HEK293 (cell line): ENCODE measurements at regions not wholly inside any gene's neighbourhood (a gene's known extent, or its start where the extent isn't known, plus 50 kb on each side); places are given as distances from the start of the nearest gene placed in this dataset.

Source experiments
- CTCF ChIA-PET: fragments of 350-600 bp; formaldehyde crosslinking; extraction: SDS; loops from one replicate; lab custom pipeline; 2021; ENCODE audit warnings: antibody characterized with exemption; lab: Yijun Ruan, JAX
- POLR2A ChIA-PET: fragments of 300-600 bp; formaldehyde crosslinking; extraction: SDS; loops from one replicate; lab custom pipeline; 2020; ENCODE audit warnings: antibody characterized with exemption, inconsistent platforms; lab: Yijun Ruan, JAX
- H3K27ac ChIP-seq: fragments of 200-500 bp; sonication (Bioruptor generic); 2 replicates; pipeline ENCODE4 v1.5.1; 2014; ENCODE audit warnings: low read depth, low read length, control low read depth, inconsistent platforms; ENCODE audit errors: extremely low read depth
- H3K36me3 ChIP-seq, 2 experiments: fragments of 200-500 bp in 1 of 2; sonication (Bioruptor generic) in 1 of 2; 1 replicate in 1 of 2; 2 replicates in 1 of 2; pipeline ENCODE4 v1.5.1; 2014 to 2017; ENCODE audit warnings: inconsistent platforms in 2 of 2, low read length in 2 of 2; ENCODE audit not compliant: control insufficient read depth in 2 of 2, insufficient read depth in 1 of 2
- H3K4me1 ChIP-seq: fragments of 200-500 bp; sonication (Bioruptor generic); 2 replicates; pipeline ENCODE4 v1.5.1; 2014; ENCODE audit warnings: mild to moderate bottlenecking, low read length, inconsistent platforms; ENCODE audit not compliant: control insufficient read depth, insufficient read depth
- H3K4me3 ChIP-seq: 2 replicates; pipeline ENCODE4 v1.5.1; 2011; ENCODE audit warnings: low read depth, mild to moderate bottlenecking, control low read depth, low read length, moderate library complexity
- H3K9me3 ChIP-seq: fragments of 200-500 bp; sonication (Bioruptor generic); 2 replicates; pipeline ENCODE4 v1.5.1; 2014; ENCODE audit warnings: low read depth, low read length, inconsistent platforms; ENCODE audit not compliant: control insufficient read depth, insufficient read depth
- ATF2 ChIP-seq: fragments of 450-650 bp; formaldehyde crosslinking; IDR thresholded peaks from 2 replicates; pipeline ENCODE4 v1.5.1; 2016; ENCODE audit warnings: missing biosample characterization, missing genetic modification characterization, low read depth
- FEZF1 ChIP-seq: fragments of 450-650 bp; formaldehyde crosslinking; IDR thresholded peaks from 2 replicates; pipeline ENCODE4 v1.5.1; 2016; ENCODE audit warnings: missing biosample characterization, missing genetic modification characterization
- GLIS1 ChIP-seq: fragments of 450-650 bp; formaldehyde crosslinking; IDR thresholded peaks from 2 replicates; pipeline ENCODE4 v1.5.1; 2016; ENCODE audit warnings: missing biosample characterization, missing genetic modification characterization
- OSR2 ChIP-seq: fragments of 450-650 bp; formaldehyde crosslinking; IDR thresholded peaks from 2 replicates; pipeline ENCODE4 v1.5.1; 2016; ENCODE audit warnings: missing biosample characterization, missing genetic modification characterization
- PRDM6 ChIP-seq: fragments of 450-650 bp; formaldehyde crosslinking; IDR thresholded peaks from 2 replicates; pipeline ENCODE4 v1.5.1; 2017; ENCODE audit warnings: missing biosample characterization, missing genetic modification characterization
- RBAK ChIP-seq: fragments of 450-650 bp; formaldehyde crosslinking; IDR thresholded peaks from 2 replicates; pipeline ENCODE4 v1.5.1; 2016; ENCODE audit warnings: missing biosample characterization, missing genetic modification characterization
- SP7 ChIP-seq: fragments of 450-650 bp; formaldehyde crosslinking; IDR thresholded peaks from 2 replicates; pipeline ENCODE4 v1.5.1; 2016; ENCODE audit warnings: missing biosample characterization, missing genetic modification characterization
- TSHZ1 ChIP-seq: fragments of 450-650 bp; formaldehyde crosslinking; IDR thresholded peaks from 2 replicates; pipeline ENCODE4 v1.5.1; 2016; ENCODE audit warnings: missing biosample characterization, missing genetic modification characterization, borderline replicate concordance
- ZBTB10 ChIP-seq: fragments of 450-650 bp; formaldehyde crosslinking; IDR thresholded peaks from 2 replicates; pipeline ENCODE4 v1.5.1; 2016; ENCODE audit warnings: missing biosample characterization, missing genetic modification characterization
- ZBTB17 ChIP-seq: fragments of 450-650 bp; formaldehyde crosslinking; IDR thresholded peaks from 2 replicates; pipeline ENCODE4 v1.5.1; 2016; ENCODE audit warnings: missing biosample characterization, missing genetic modification characterization
- ZBTB6 ChIP-seq: fragments of 450-650 bp; formaldehyde crosslinking; IDR thresholded peaks from 2 replicates; pipeline ENCODE4 v1.5.1; 2017; ENCODE audit warnings: missing biosample characterization, missing genetic modification characterization
- ZFHX2 ChIP-seq: fragments of 450-650 bp; formaldehyde crosslinking; conservative IDR thresholded peaks from 2 replicates; pipeline ENCODE4 v1.5.1; 2016; ENCODE audit warnings: missing biosample characterization, missing genetic modification characterization
- ZNF280C ChIP-seq: fragments of 450-650 bp; formaldehyde crosslinking; IDR thresholded peaks from 2 replicates; pipeline ENCODE4 v1.5.1; 2016; ENCODE audit warnings: missing biosample characterization, missing genetic modification characterization
- ZNF341 ChIP-seq: fragments of 450-650 bp; formaldehyde crosslinking; IDR thresholded peaks from 2 replicates; pipeline ENCODE4; 2016; ENCODE audit warnings: low read depth, missing biosample characterization, missing genetic modification characterization
- ZNF571 ChIP-seq: fragments of 450-650 bp; formaldehyde crosslinking; IDR thresholded peaks from 2 replicates; pipeline ENCODE4 v1.5.0; 2017; ENCODE audit warnings: missing biosample characterization, missing genetic modification characterization
- ZNF596 ChIP-seq: fragments of 450-650 bp; IDR thresholded peaks from 2 replicates; pipeline ENCODE4 v1.5.0; 2018; ENCODE audit warnings: missing biosample characterization, mild to moderate bottlenecking, missing genetic modification characterization, moderate library complexity
- ZNF621 ChIP-seq: fragments of 450-650 bp; formaldehyde crosslinking; IDR thresholded peaks from 2 replicates; pipeline ENCODE4 v1.5.1; 2017; ENCODE audit warnings: missing biosample characterization, missing genetic modification characterization
- ZNF654 ChIP-seq: fragments of 450-650 bp; formaldehyde crosslinking; IDR thresholded peaks from 2 replicates; pipeline ENCODE4 v1.5.1; 2016; ENCODE audit warnings: low read depth, missing biosample characterization, missing genetic modification characterization
- ZNF692 ChIP-seq: fragments of 450-650 bp; formaldehyde crosslinking; IDR thresholded peaks from 2 replicates; pipeline ENCODE4 v1.5.1; 2016; ENCODE audit warnings: missing biosample characterization, missing genetic modification characterization
- ZXDB ChIP-seq: fragments of 450-650 bp; formaldehyde crosslinking; IDR thresholded peaks from 2 replicates; pipeline ENCODE4 v1.5.1; 2016; ENCODE audit warnings: missing biosample characterization, missing genetic modification characterization

- ChIA-PET CTCF (interaction anchor here (0.9 to 1.4 kb wide), 2 partner anchors 9 to 67 kb away, joined by 4 read pairs; no protein-coding TSS in a partner anchor), POLR2A (interaction anchor here (1.0 kb wide), 1 partner anchor 166 kb away, joined by 5 read pairs; the partner anchor contains the start of gene FOXD1)
- H3K4me3 ChIP-seq: no peak overlapping the region
- peak overlapping the region; percentile 47; the same call in 1 of the 2 replicates for H3K27ac ChIP-seq
- H3K36me3 ChIP-seq: no peaks in the 10 kb centered on the region
- peaks cover 27% of the 10 kb centered on the region for H3K4me1 ChIP-seq
- TF ChIP-seq OSR2 (tag by site-specific recombination): peak; percentile 48
- no peak for TF ChIP-seq ZNF654 (tag by site-specific recombination)
- no peak for TF ChIP-seq ZXDB
- TF ChIP-seq PRDM6 (tag by site-specific recombination): peak; percentile 26; the same call in 1 of the 2 replicates
- TF ChIP-seq ZBTB6: no peak
- H3K9me3 ChIP-seq: no peaks in the 10 kb centered on the region
Measured at GRCh38 chr5:73282923-73283322, 109.9 kb downstream of the TMEM174 start.

GRCh38 chr5:73282383-73282782, 109.4 kb downstream of the TMEM174 start:
- CTCF ChIA-PET: interaction anchor here (1.4 kb wide), 1 partner anchor 66 kb away, joined by 4 read pairs; no protein-coding TSS in a partner anchor
- peaks cover 27% of the 10 kb centered on the region for H3K4me1 ChIP-seq
- H3K27ac ChIP-seq: peak overlapping the region; percentile 47; the same call in 1 of the 2 replicates
- H3K4me3 ChIP-seq: no peak overlapping the region
- H3K36me3 ChIP-seq: no peaks in the 10 kb centered on the region
- H3K9me3 ChIP-seq: no peaks in the 10 kb centered on the region
- POLR2A ChIA-PET: interaction anchor here (1.0 to 1.2 kb wide), 2 partner anchors 66 to 166 kb away, joined by 3 to 4 read pairs; partner anchors contain the start of gene FOXD1
- TF ChIP-seq FEZF1 (tag by site-specific recombination) (peak; percentile 69), ZNF280C (no peak), ZBTB10 (no peak), ZNF692 (tag by site-specific recombination) (no peak), ZBTB17 (tag by site-specific recombination) (peak; percentile 60; the same call in 1 of the 2 replicates), ZNF571 (tag by site-specific recombination) (no peak), ZNF621 (no peak), ZNF341 (tag by site-specific recombination) (no peak), ZNF596 (tag by site-specific recombination) (no peak), RBAK (tag by site-specific recombination) (no peak), ATF2 (tag by site-specific recombination) (no peak), GLIS1 (peak; percentile 91), SP7 (tag by site-specific recombination) (peak; percentile 81), TSHZ1 (tag by site-specific recombination) (no peak), ZFHX2 (0 out of 2 replicates have a peak, but pooled peaks have one; percentile 23)
